HepG2 (cell line): ENCODE measurements at regions not wholly inside any gene's neighbourhood (a gene's known extent, or its start where the extent isn't known, plus 50 kb on each side); places are given as distances from the start of the nearest gene placed in this dataset.
A peak's percentile ranks its signal among the peaks of the same experiment; 100 is the strongest.

ENCODE experiments used
- ATAC-seq: fragments of 200-7000 bp; cut with Tn5 transposase; 3 replicates; pipeline ENCODE4 v1.9.1; 2020; ENCODE audit warnings: mild to moderate bottlenecking, moderate library complexity
- BruUV-seq: library from RNA; stranded (reverse); fragments of 400-500 nt; replicated peaks from 2 replicates; lab custom pipeline; 2021; lab: Mats Ljungman, UMichigan
- CTCF ChIA-PET: fragments of 300-600 bp; formaldehyde crosslinking; extraction: SDS; loops from one replicate; lab custom pipeline; 2021; ENCODE audit warnings: low total read pairs, inconsistent platforms, low intra/inter-chr PET ratio; lab: Yijun Ruan, JAX
- POLR2A ChIA-PET: fragments of 350-600 bp; sonication (Branson Sonifier 250); formaldehyde crosslinking; loops from one replicate; lab custom pipeline; 2020; ENCODE audit warnings: antibody characterized with exemption, inconsistent platforms; lab: Yijun Ruan, JAX
- DNase-seq: peaks from one replicate; pipeline ENCODE4 v3.0.0-alpha.2; 2015; ENCODE audit warnings: low spot score
- FAIRE-seq: peaks from 3 replicates; lab custom pipeline; 2011; peaks lifted over from hg19 to GRCh38; lab: Jason Lieb, UNC
- H2AFZ ChIP-seq: one replicate; pipeline ENCODE4 v1.6.1; 2011; ENCODE audit warnings: low read length, inconsistent platforms
- H3K27ac ChIP-seq: fragments of 300-600 bp; 3 replicates; pipeline ENCODE4 v1.8.0; 2011; ENCODE audit warnings: mixed run types, mild to moderate bottlenecking, mixed read lengths, low read length, inconsistent platforms; ENCODE audit not compliant: insufficient read depth; ENCODE audit errors: extremely low read length
- H3K27me3 ChIP-seq, 2 experiments: fragments of 200-600 bp in 1 of 2; 2 replicates in 1 of 2; 3 replicates in 1 of 2; pipeline versions ENCODE4 v1.6.0 to v1.8.0; 2011; ENCODE audit warnings: low read length in 2 of 2, mild to moderate bottlenecking in 2 of 2, moderate library complexity in 2 of 2, inconsistent platforms in 1 of 2; ENCODE audit not compliant: insufficient read depth in 2 of 2, control insufficient read depth in 1 of 2
- H3K36me3 ChIP-seq, 2 experiments: fragments of 200-600 bp in 1 of 2; replicated peaks in 1 of 2; 2 replicates in 1 of 2; 3 replicates in 1 of 2; pipeline versions ENCODE4 v1.5.1 to v1.8.0; 2011; ENCODE audit warnings: low read length in 2 of 2, inconsistent platforms in 1 of 2; ENCODE audit not compliant: insufficient read depth in 2 of 2, control insufficient read depth in 1 of 2
- H3K4me1 ChIP-seq: 2 replicates; pipeline ENCODE4 v1.5.1; 2012; ENCODE audit warnings: low read length, inconsistent platforms; ENCODE audit not compliant: insufficient read depth
- H3K4me2 ChIP-seq: 2 replicates; pipeline ENCODE4 v1.6.0; 2011; ENCODE audit warnings: low read depth, low read length, inconsistent platforms
- H3K4me3 ChIP-seq, 3 experiments: fragments of 200-600 bp in 1 of 3; sonication (generic), shearing (Covaris generic) in 1 of 3; replicated peaks in 1 of 3; 2 replicates each; pipeline ENCODE4 v1.5.1; 2011 to 2016; ENCODE audit warnings: low read length in 3 of 3, inconsistent platforms in 2 of 3, low read depth in 2 of 3, mild to moderate bottlenecking in 2 of 3, control low read depth in 1 of 3, mixed read lengths in 1 of 3; ENCODE audit not compliant: insufficient read depth in 1 of 3
- H3K79me2 ChIP-seq: one replicate; pipeline ENCODE4 v1.6.1; 2011; ENCODE audit warnings: low read length, inconsistent platforms; ENCODE audit not compliant: insufficient read depth
- H3K9ac ChIP-seq: 2 replicates; pipeline ENCODE4 v1.6.0; 2011; ENCODE audit warnings: mild to moderate bottlenecking, low read depth, low read length, inconsistent platforms; ENCODE audit not compliant: insufficient read depth
- H3K9me3 ChIP-seq: 2 replicates; pipeline ENCODE4 v1.5.1; 2012; ENCODE audit warnings: mild to moderate bottlenecking, low read length
- H4K20me1 ChIP-seq: 2 replicates; pipeline ENCODE4 v1.6.0; 2011; ENCODE audit warnings: inconsistent platforms, mild to moderate bottlenecking, low read length, moderate library complexity; ENCODE audit not compliant: insufficient read depth
- GABPA ChIP-seq, 2 experiments: IDR thresholded peaks; 2 replicates each; pipeline ENCODE4 v1.6.1; 2011 to 2016; ENCODE audit warnings: low read depth in 2 of 2, low read length in 1 of 2, missing biosample characterization in 1 of 2, missing genetic modification characterization in 1 of 2
- GATA4 ChIP-seq: sonication (generic); IDR thresholded peaks from 2 replicates; pipeline ENCODE4 v1.6.1; 2016; ENCODE audit warnings: antibody characterized with exemption, low read depth, borderline replicate concordance
- HNF4A ChIP-seq: sonication (generic); formaldehyde crosslinking; IDR thresholded peaks from 2 replicates; pipeline ENCODE4 v1.4.0; 2020; ENCODE audit warnings: missing genetic modification reagents
- MTF1 ChIP-seq: sonication (generic); formaldehyde crosslinking; IDR thresholded peaks from 2 replicates; pipeline ENCODE4 v1.5.0; 2020; ENCODE audit warnings: missing genetic modification reagents
- PAWR ChIP-seq: sonication (generic); formaldehyde crosslinking; IDR thresholded peaks from 2 replicates; pipeline ENCODE4 v1.4.0; 2020; ENCODE audit warnings: missing genetic modification reagents, mild to moderate bottlenecking, borderline replicate concordance
- RORA ChIP-seq: sonication (generic); formaldehyde crosslinking; IDR thresholded peaks from 2 replicates; pipeline ENCODE4 v1.5.0; 2020; ENCODE audit warnings: mild to moderate bottlenecking, missing genetic modification reagents, moderate library complexity
- SSRP1 ChIP-seq: IDR thresholded peaks from 2 replicates; pipeline ENCODE4 v1.6.1; 2016; ENCODE audit warnings: control low read depth
- TARDBP ChIP-seq: sonication (generic); formaldehyde crosslinking; IDR thresholded peaks from 2 replicates; pipeline ENCODE4 v1.8.0; 2022; ENCODE audit warnings: mild to moderate bottlenecking, missing genetic modification reagents
- ZEB1 ChIP-seq: IDR thresholded peaks from 2 replicates; pipeline ENCODE4 v1.6.1; 2012; ENCODE audit warnings: mild to moderate bottlenecking, low read depth, inconsistent platforms; ENCODE audit not compliant: insufficient replicate concordance
- ZNF224 ChIP-seq: sonication (generic); formaldehyde crosslinking; IDR thresholded peaks from 2 replicates; pipeline ENCODE4 v1.5.0; 2020; ENCODE audit warnings: mild to moderate bottlenecking, missing genetic modification reagents
- ZNF691 ChIP-seq: sonication (generic); formaldehyde crosslinking; IDR thresholded peaks from 2 replicates; pipeline ENCODE4 v1.4.0; 2020; ENCODE audit warnings: missing genetic modification reagents, low read depth, mild to moderate bottlenecking, borderline replicate concordance
- ZNF709 ChIP-seq: sonication (generic); formaldehyde crosslinking; IDR thresholded peaks from 2 replicates; pipeline ENCODE4 v1.5.0; 2020; ENCODE audit warnings: mild to moderate bottlenecking, missing genetic modification reagents
- ZNF816 ChIP-seq: sonication (generic); formaldehyde crosslinking; IDR thresholded peaks from 2 replicates; pipeline ENCODE4 v1.8.0; 2022; ENCODE audit warnings: missing genetic modification reagents, mild to moderate bottlenecking, borderline replicate concordance
- WGBS: methylation state at CpG from one replicate; pipeline ENCODE4 v1.1.6; 2017; ENCODE audit warnings: low lambda C conversion rate; 5-methylcytosine and 5-hydroxymethylcytosine counted together
- in situ Hi-C: cut with HindIII; loops from 2 replicates; pipeline ENCODE4 v1.10.0; 2017; ENCODE audit warnings: low pct_unique_long_range_greater_than_20kb; ENCODE audit not compliant: extremely low pct_ligation_motif_present
- intact Hi-C: fragments of 100-400 bp; cut with micrococcal nuclease; formaldehyde crosslinking; loops from one replicate; pipeline ENCODE4 v1.10.0; 2022; ENCODE audit not compliant: unreplicated experiment
- TF ChIP-seq, protein P1 (sequence below): sonication (generic); formaldehyde crosslinking; IDR thresholded peaks from 2 replicates; pipeline ENCODE4 v1.9.0; 2022; ENCODE audit warnings: missing genetic modification reagents, mild to moderate bottlenecking, borderline replicate concordance
- TF ChIP-seq, protein P2 (sequence below): sonication (generic); formaldehyde crosslinking; IDR thresholded peaks from 2 replicates; pipeline ENCODE4 v1.5.0; 2020; ENCODE audit warnings: missing genetic modification reagents

DNA sequence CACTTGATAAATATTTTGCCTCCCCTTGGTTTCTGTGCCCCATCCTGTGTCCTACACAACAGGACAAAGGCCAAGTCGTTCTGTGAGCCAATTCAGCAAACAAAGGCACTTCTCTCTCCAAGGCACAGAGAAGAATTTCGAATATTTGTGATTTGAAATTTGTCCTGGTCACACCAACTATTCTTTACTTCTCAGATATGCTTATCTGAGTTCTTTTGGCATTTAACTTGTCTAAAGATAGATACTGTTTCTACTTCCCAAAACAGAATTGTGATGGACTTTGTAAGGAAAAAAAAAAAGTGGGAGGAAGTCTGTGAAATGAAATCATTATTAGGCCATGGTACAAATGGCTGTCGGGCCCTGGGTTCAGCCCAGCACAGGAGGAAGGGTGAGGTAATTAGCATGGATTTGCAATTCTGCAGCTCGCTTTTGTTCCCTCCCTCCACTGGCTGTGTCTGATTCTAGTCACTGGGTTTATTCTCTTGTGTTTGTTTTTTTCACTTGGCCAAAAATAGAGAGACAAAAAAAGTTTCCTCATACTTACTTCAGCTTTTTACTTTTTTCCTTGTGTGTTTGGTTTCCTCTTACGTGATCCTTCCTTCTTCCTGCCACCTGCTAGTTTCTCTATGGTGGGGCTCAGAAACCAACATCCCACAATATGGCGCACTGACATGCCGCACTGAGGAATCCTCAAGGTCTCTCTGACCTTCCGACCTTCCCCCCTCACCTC, 108.2 kb upstream of the MKLN1 start:
- DNase-seq: peak; percentile 37
- H3K36me3 ChIP-seq: no peaks in the 10 kb centered on the region
- CTCF ChIA-PET: no interaction called here
- no peak overlapping the region for H3K4me3 ChIP-seq
- H3K27me3 ChIP-seq: no peaks in the 10 kb centered on the region
- FAIRE-seq: peak; percentile 15
- H4K20me1 ChIP-seq: no peaks in the 10 kb centered on the region
- intact Hi-C loops: no loop called here
- ATAC-seq: peak; percentile 62
- H3K79me2 ChIP-seq: no peaks in the 10 kb centered on the region
- no peak overlapping the region for H3K27ac ChIP-seq
- no peak overlapping the region for H2AFZ ChIP-seq
- peak overlapping the region; percentile 29; the same call in 1 of the 2 replicates for H3K4me2 ChIP-seq
- TF ChIP-seq HNF4A (CRISPR knock-in tag) (0 out of 2 replicates have a peak, but pooled peaks have one; percentile 36), ZNF709 (CRISPR knock-in tag) (no peak)
- TF ChIP-seq, all 625 proteins: peak for 1
- WGBS: 32% methylated on average over 8 of the region's 8 CpGs
- H3K4me1 ChIP-seq: peaks cover 27% of the 10 kb centered on the region
- H3K9ac ChIP-seq: no peak overlapping the region
- POLR2A ChIA-PET: no interaction called here
- no TSS peak for BruUV-seq
- in situ Hi-C loops: no loop called here
- no peaks in the 10 kb centered on the region for H3K9me3 ChIP-seq

- intact Hi-C loops (no loop called here), in situ Hi-C loops (no loop called here)
- Histone ChIP-seq H3K4me2 (no peak overlapping the region), H3K27me3 (no peaks in the 10 kb centered on the region), H3K79me2 (no peaks in the 10 kb centered on the region), H3K27ac (no peak overlapping the region), H3K36me3 (no peaks in the 10 kb centered on the region), H3K4me3 (no peak overlapping the region), H4K20me1 (no peaks in the 10 kb centered on the region), H3K4me1 (peaks cover 36% of the 10 kb centered on the region), H3K9me3 (no peaks in the 10 kb centered on the region), H3K9ac (no peak overlapping the region), H2AFZ (no peak overlapping the region)
- no TSS peak for BruUV-seq
- FAIRE-seq: no peak
- POLR2A ChIA-PET: interaction anchor here (0.7 kb wide), 1 partner anchor 17 kb away, joined by 3 read pairs; no protein-coding TSS in a partner anchor
- no peak for ATAC-seq
- CTCF ChIA-PET: no interaction called here
- WGBS: 76% methylated on average over 3 of the region's 3 CpGs
- no peak for DNase-seq
- TF ChIP-seq, protein P1, sequence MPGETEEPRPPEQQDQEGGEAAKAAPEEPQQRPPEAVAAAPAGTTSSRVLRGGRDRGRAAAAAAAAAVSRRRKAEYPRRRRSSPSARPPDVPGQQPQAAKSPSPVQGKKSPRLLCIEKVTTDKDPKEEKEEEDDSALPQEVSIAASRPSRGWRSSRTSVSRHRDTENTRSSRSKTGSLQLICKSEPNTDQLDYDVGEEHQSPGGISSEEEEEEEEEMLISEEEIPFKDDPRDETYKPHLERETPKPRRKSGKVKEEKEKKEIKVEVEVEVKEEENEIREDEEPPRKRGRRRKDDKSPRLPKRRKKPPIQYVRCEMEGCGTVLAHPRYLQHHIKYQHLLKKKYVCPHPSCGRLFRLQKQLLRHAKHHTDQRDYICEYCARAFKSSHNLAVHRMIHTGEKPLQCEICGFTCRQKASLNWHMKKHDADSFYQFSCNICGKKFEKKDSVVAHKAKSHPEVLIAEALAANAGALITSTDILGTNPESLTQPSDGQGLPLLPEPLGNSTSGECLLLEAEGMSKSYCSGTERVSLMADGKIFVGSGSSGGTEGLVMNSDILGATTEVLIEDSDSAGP: no peak
- TF ChIP-seq TARDBP (CRISPR knock-in tag) (no peak), ZNF816 (no peak), ZNF691 (CRISPR knock-in tag) (no peak), ZNF224 (no peak), GATA4 (no peak), SSRP1 (CRISPR knock-in tag) (no peak), RORA (CRISPR knock-in tag) (no peak), PAWR (CRISPR knock-in tag) (no peak), ZEB1 (no peak), GABPA (IDR thresholded peaks at IDR 0.05; ENCODE audit: low read depth, low read length) (no peak), GABPA (CRISPR knock-in tag; IDR thresholded peaks at IDR 0.05; ENCODE audit: low read depth) (no peak), MTF1 (CRISPR knock-in tag) (no peak)
- TF ChIP-seq, protein P2, sequence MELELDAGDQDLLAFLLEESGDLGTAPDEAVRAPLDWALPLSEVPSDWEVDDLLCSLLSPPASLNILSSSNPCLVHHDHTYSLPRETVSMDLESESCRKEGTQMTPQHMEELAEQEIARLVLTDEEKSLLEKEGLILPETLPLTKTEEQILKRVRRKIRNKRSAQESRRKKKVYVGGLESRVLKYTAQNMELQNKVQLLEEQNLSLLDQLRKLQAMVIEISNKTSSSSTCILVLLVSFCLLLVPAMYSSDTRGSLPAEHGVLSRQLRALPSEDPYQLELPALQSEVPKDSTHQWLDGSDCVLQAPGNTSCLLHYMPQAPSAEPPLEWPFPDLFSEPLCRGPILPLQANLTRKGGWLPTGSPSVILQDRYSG (CRISPR knock-in tag): no peak
Measured at GRCh38 chr7:131221061-131221460, 106.6 kb upstream of the MKLN1 start.
